Gastroesophageal sphincter (tissue), 3 donors: ENCODE measurements at regions not wholly inside any gene's neighbourhood (a gene's known extent, or its start where the extent isn't known, plus 50 kb on each side); places are given as distances from the start of the nearest gene placed in this dataset.

Experiments
- CTCF ChIP-seq, 4 experiments: fragments of 200-600 bp in 2 of 4; fragments of 450-650 bp in 2 of 4; sonication (generic) in 1 of 4; IDR thresholded peaks; one replicate each; pipeline ENCODE4 v1.5.1; 2017 to 2019; ENCODE audit warnings: antibody characterized with exemption in 4 of 4, mild to moderate bottlenecking in 2 of 4, moderate library complexity in 2 of 4
- EP300 ChIP-seq: sonication (generic); formaldehyde crosslinking; IDR thresholded peaks from one replicate; pipeline ENCODE4 v1.6.1; 2017; ENCODE audit warnings: antibody characterized with exemption, mild to moderate bottlenecking
- POLR2A ChIP-seq, 2 donors: fragments of 450-650 bp; IDR thresholded peaks; one replicate each; pipeline ENCODE4 v1.6.1; 2017; ENCODE audit warnings: antibody characterized with exemption in 2 of 2, mild to moderate bottlenecking in 2 of 2, moderate library complexity in 1 of 2
- POLR2AphosphoS5 ChIP-seq: sonication (generic); formaldehyde crosslinking; IDR thresholded peaks from one replicate; pipeline ENCODE4 v1.6.1; 2017; ENCODE audit warnings: antibody characterized with exemption

GRCh38 chr2:177131858-177132257, 80.7 kb upstream of the HNRNPA3 start:
- TF ChIP-seq CTCF (IDR thresholded peaks at IDR 0.05) = no peak
- no peak for TF ChIP-seq POLR2A (IDR thresholded peaks at IDR 0.05)
- no peak for TF ChIP-seq POLR2AphosphoS5
- no peak for TF ChIP-seq EP300
